Stimulated activated memory B cell treated with anti-CD40 and anti-IgM and Interleukin-4, amounts not matched to agents 10 μg/mL and 1 μg/mL and 100 μg/mL, for 72 hours (primary cell): ENCODE measurements at regions not wholly inside any gene's neighbourhood (a gene's known extent, or its start where the extent isn't known, plus 50 kb on each side); places are given as distances from the start of the nearest gene placed in this dataset.

Experiments
- ATAC-seq: fragments of 150-1000 bp; cut with Tn5 transposase; 2 replicates; pipeline ENCODE4 v1.10.0; 2021
- H3K27ac Mint-ChIP-seq: one replicate; pipeline ENCODE4 v1.8.0; 2022; ENCODE audit warnings: mild to moderate bottlenecking, mixed read lengths
- H3K27me3 Mint-ChIP-seq: one replicate; pipeline ENCODE4 v1.8.0; 2022; ENCODE audit warnings: mixed read lengths
- H3K36me3 Mint-ChIP-seq: one replicate; pipeline ENCODE4 v1.8.0; 2022; ENCODE audit warnings: mixed read lengths
- H3K4me1 Mint-ChIP-seq: one replicate; pipeline ENCODE4 v1.8.0; 2022; ENCODE audit warnings: mixed read lengths
- H3K4me3 Mint-ChIP-seq: one replicate; pipeline ENCODE4 v1.8.0; 2022; ENCODE audit warnings: mild to moderate bottlenecking, moderate library complexity, mixed read lengths
- H3K9me3 Mint-ChIP-seq: one replicate; pipeline ENCODE4 v1.8.0; 2022; ENCODE audit warnings: mixed read lengths

DNA sequence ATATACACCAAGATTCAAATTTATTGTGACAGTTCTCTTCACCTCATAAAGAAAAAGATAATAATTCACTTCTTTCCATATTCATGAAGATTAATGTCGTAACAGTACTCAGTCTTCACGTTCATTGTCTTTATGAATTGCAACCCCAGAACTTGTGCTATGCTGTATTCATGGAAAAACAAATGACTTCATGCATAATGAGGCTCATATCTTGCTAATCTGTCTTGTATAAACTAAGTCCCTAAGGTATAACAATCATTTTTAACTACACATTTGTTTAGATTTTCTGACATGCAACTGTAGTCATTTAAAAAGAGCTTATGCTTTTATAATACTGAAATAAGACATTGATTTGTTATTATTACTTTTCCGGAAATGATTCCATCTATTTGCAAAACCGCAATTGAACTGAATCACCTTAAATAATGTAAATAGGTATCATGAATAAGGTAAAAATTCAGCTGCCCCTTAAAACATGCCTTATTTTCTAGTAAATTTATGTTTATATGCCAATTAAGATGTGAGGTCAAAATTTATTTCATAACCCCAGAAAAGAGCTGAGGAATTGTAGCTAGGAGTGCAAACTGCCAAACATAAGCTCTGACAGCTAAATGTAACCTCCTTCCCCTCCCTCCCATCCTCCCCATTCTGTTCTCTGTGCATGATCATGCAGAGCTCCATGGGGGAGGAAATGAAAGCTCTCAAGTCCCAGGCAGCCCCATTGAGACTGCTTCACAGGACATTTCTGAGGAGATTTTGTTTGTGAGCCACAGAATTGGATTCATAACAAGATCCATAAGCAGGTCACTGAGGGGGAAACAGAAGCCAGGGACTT is 301.6 kb downstream of the ATP23 start:
- Mint-ChIP-seq H3K27me3 (no peaks in the 10 kb centered on the region), H3K9me3 (peaks cover 3% of the 10 kb centered on the region), H3K4me1 (no peaks in the 10 kb centered on the region), H3K4me3 (no peak overlapping the region), H3K36me3 (no peaks in the 10 kb centered on the region), H3K27ac (no peak overlapping the region)
- ATAC-seq = no peak

DNA sequence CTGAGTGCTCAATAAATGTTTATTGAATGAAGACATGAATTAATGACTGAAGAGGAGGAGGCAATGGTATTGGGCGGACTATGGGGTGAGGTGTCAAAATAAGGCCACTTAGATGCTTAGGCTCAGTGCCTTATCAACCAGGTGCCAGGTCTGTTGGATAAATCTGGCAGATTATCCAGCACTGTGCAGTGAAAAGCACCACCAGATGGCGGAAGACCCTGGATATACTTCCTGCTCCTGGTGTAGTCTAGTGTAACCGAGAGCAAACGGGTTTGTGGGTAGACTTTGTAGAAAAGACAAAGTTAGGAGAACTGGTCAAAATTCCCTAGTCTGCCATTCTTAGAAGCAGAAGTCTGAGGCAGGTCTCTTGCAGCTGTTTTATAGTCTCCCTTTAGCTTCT is 306.3 kb downstream of the ATP23 start:
- ATAC-seq = no peak
- H3K27ac Mint-ChIP-seq = no peak overlapping the region
- no peaks in the 10 kb centered on the region for H3K36me3 Mint-ChIP-seq
- peaks cover 3% of the 10 kb centered on the region for H3K9me3 Mint-ChIP-seq
- no peak overlapping the region for H3K4me3 Mint-ChIP-seq
- no peaks in the 10 kb centered on the region for H3K27me3 Mint-ChIP-seq
- H3K4me1 Mint-ChIP-seq = no peaks in the 10 kb centered on the region

DNA sequence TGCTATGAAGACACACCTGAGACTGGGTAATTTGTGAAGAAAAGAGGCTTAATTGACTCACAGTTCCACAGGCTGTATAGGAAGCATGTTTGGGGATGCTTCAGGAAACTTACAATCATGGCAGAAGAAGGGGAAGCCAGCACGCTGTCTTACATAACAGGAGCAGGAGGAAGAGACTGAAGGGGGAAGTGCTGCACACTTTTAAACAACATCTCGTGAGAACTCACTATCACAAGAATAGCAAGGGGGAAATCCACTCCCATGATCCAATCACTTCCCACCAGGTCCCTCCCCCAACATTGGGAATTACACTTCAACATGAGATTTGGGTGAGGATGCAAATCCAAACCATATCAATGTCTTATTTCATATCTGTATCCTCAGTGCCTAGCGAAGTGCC is 307.2 kb downstream of the ATP23 start:
- no peak overlapping the region for H3K27ac Mint-ChIP-seq
- H3K4me3 Mint-ChIP-seq = no peak overlapping the region
- no peaks in the 10 kb centered on the region for H3K27me3 Mint-ChIP-seq
- H3K36me3 Mint-ChIP-seq = no peaks in the 10 kb centered on the region
- H3K4me1 Mint-ChIP-seq = no peaks in the 10 kb centered on the region
- no peak for ATAC-seq
- H3K9me3 Mint-ChIP-seq = peaks cover 3% of the 10 kb centered on the region

DNA sequence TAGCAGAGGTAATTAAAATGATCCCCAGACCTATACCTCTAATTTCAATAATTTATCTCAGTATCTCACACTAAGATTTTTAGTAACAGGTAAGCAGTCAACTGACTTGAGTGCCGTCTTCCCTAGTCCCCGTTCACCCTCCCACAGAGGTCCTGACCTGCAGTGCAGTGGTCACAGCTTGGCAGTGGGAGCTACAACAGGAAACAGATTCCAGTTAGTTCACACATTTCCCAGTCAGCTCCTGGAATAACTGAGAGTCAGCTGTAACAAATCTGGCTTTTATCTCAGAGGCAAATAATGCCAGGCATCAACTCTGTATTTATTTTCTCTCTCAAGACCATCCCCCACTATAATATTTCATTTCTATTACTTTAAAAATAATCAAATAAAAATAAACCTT is 308.2 kb downstream of the ATP23 start:
- Mint-ChIP-seq H3K4me3 (no peak overlapping the region), H3K36me3 (no peaks in the 10 kb centered on the region), H3K27ac (no peak overlapping the region), H3K4me1 (no peaks in the 10 kb centered on the region), H3K27me3 (no peaks in the 10 kb centered on the region), H3K9me3 (peaks cover 3% of the 10 kb centered on the region)
- no peak for ATAC-seq

DNA sequence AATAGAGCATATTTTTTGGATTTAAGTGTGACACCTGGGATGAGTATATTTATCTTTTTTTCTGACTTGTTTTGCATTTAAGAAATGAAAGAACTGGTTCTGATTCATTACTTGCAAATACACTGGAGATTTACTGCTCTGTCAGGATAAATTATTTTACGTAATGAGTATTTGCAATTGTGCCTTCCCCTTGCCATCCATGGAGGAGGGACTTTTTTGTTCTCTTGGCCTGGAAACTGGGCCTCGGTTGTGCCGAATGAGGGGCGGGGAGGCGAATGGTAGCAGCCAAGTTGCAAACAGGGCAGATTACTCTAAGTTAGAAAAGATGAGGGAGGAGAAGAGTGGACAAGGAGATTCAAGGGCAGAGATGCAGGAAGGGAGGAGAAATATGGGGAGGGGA is 308.7 kb downstream of the ATP23 start:
- H3K9me3 Mint-ChIP-seq = peaks cover 3% of the 10 kb centered on the region
- no peaks in the 10 kb centered on the region for H3K4me1 Mint-ChIP-seq
- no peaks in the 10 kb centered on the region for H3K27me3 Mint-ChIP-seq
- no peaks in the 10 kb centered on the region for H3K36me3 Mint-ChIP-seq
- no peak overlapping the region for H3K4me3 Mint-ChIP-seq
- H3K27ac Mint-ChIP-seq = no peak overlapping the region
- ATAC-seq = no peak

- no peak overlapping the region for H3K4me3 Mint-ChIP-seq
- no peak for ATAC-seq
- H3K9me3 Mint-ChIP-seq = no peaks in the 10 kb centered on the region
- H3K4me1 Mint-ChIP-seq = no peaks in the 10 kb centered on the region
- no peaks in the 10 kb centered on the region for H3K27me3 Mint-ChIP-seq
- H3K27ac Mint-ChIP-seq = no peak overlapping the region
- H3K36me3 Mint-ChIP-seq = no peaks in the 10 kb centered on the region
Observed at GRCh38 chr12:58252914-58253313, 311.5 kb downstream of the ATP23 start.

DNA sequence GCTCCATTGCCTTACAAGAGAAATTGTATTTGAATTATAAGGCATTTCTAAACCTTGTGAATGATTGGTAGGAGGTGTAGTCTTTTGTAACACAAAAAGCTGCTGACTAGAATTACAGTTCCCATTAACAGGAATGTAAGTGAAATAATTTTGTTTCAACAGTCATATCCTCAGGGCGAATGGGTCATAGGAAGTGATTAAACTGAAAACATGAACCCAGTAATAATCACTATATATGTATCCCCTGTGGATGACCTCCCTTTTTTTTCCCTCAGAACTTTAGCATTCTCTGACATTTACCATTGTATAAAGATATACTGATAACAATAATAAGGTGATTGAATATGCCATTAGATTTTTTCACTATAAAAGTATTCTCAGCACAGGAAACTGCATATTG is 312.3 kb downstream of the ATP23 start:
- Mint-ChIP-seq H3K4me1 (no peaks in the 10 kb centered on the region), H3K9me3 (no peaks in the 10 kb centered on the region), H3K27me3 (no peaks in the 10 kb centered on the region)

GRCh38 chr12:58254463-58255100 is 313.2 kb downstream of the ATP23 start:
- no peaks in the 10 kb centered on the region for H3K27me3 Mint-ChIP-seq

More for the DNA sequence above, 312.3 kb downstream of the ATP23 start:
- Mint-ChIP-seq H3K27ac (no peak overlapping the region), H3K4me3 (no peak overlapping the region), H3K36me3 (no peaks in the 10 kb centered on the region)
- ATAC-seq = no peak

GRCh38 chr12:58262796-58263195 is 321.4 kb downstream of the ATP23 start:
- no peak for ATAC-seq
- no peaks in the 10 kb centered on the region for H3K4me1 Mint-ChIP-seq
- H3K36me3 Mint-ChIP-seq = no peaks in the 10 kb centered on the region
- H3K9me3 Mint-ChIP-seq = peaks cover 7% of the 10 kb centered on the region
- no peaks in the 10 kb centered on the region for H3K27me3 Mint-ChIP-seq
- no peak overlapping the region for H3K4me3 Mint-ChIP-seq
- H3K27ac Mint-ChIP-seq = no peak overlapping the region

More at GRCh38 chr12:58254463-58255100, 313.2 kb downstream of the ATP23 start:
- H3K27ac Mint-ChIP-seq = no peak overlapping the region
- no peaks in the 10 kb centered on the region for H3K9me3 Mint-ChIP-seq
- no peak for ATAC-seq
- no peaks in the 10 kb centered on the region for H3K4me1 Mint-ChIP-seq
- H3K4me3 Mint-ChIP-seq = no peak overlapping the region
- no peaks in the 10 kb centered on the region for H3K36me3 Mint-ChIP-seq

DNA sequence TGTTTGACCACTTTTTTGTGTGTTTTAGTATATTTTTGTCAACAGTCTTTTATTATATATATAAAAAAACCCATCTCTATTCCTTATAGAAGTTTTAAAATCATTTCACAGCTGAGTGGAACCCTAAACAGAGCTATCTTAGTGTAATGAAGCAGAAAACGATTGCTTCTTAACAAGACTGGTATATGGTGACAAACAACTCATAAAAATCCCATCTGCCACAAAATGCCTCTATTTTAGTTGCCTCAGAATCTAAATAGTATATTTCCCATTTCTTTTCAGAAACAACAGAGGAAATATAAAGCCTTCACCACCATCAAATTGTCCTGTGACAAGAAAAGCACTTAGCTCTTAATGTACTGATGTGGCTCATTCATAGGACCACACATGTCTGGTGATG is 322.4 kb downstream of the ATP23 start:
- Mint-ChIP-seq H3K4me1 (no peaks in the 10 kb centered on the region), H3K36me3 (no peaks in the 10 kb centered on the region), H3K27ac (no peak overlapping the region), H3K9me3 (peaks cover 7% of the 10 kb centered on the region), H3K4me3 (no peak overlapping the region), H3K27me3 (peaks cover 3% of the 10 kb centered on the region)
- ATAC-seq = no peak

DNA sequence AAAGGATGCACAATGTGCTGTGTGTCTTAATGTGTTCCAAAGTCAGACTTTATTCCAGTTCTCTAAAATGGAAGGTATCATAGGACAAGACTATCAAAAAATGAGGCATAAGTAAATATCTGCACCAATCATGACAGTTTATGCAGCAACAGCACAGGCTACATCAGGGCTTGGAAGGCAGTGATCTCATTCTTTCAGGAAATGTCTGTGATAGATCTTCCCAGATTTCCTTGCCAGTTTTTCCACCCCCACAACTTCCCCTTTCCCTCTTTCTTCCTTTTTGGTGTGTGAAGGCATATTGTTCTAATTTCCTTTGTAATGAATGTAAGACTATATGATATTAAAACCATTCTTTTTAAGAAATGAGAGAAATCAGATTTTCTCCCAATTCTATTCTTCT is 326.7 kb downstream of the ATP23 start:
- ATAC-seq = no peak
- H3K36me3 Mint-ChIP-seq = no peaks in the 10 kb centered on the region

DNA sequence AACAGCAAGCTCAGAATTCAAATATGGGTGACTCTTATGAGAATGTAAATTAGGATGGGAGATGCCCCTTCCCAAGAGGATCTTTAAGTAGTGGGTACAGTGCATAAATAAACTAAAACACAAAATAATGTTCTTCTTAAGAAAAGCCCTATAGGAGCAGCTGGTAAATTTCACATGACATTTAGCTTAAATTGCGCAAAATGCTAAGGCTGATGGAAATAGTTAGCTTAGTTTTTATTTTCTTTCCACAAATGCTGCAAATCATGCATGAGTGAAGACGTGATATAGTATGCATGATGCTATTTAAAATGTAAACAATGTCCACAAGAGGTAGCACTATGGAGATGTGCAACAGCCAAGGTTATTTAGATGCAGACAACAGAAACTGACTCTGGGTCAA is 328.1 kb downstream of the ATP23 start:
- no peak overlapping the region for H3K4me3 Mint-ChIP-seq
- no peaks in the 10 kb centered on the region for H3K36me3 Mint-ChIP-seq
- H3K27ac Mint-ChIP-seq = no peak overlapping the region
- H3K4me1 Mint-ChIP-seq = no peaks in the 10 kb centered on the region
- H3K9me3 Mint-ChIP-seq = peaks cover 7% of the 10 kb centered on the region
- peaks cover 9% of the 10 kb centered on the region for H3K27me3 Mint-ChIP-seq
- no peak for ATAC-seq

More for the DNA sequence above, 326.7 kb downstream of the ATP23 start:
- peaks cover 9% of the 10 kb centered on the region for H3K27me3 Mint-ChIP-seq
- peaks cover 7% of the 10 kb centered on the region for H3K9me3 Mint-ChIP-seq
- H3K4me1 Mint-ChIP-seq = no peaks in the 10 kb centered on the region
- no peak overlapping the region for H3K4me3 Mint-ChIP-seq
- no peak overlapping the region for H3K27ac Mint-ChIP-seq

- no peak for ATAC-seq
- Mint-ChIP-seq H3K9me3 (peaks cover 10% of the 10 kb centered on the region), H3K4me3 (no peak overlapping the region), H3K4me1 (no peaks in the 10 kb centered on the region), H3K27me3 (peaks cover 9% of the 10 kb centered on the region), H3K27ac (no peak overlapping the region), H3K36me3 (no peaks in the 10 kb centered on the region)
Observed at GRCh38 chr12:58270966-58271705, 329.8 kb downstream of the ATP23 start.

DNA sequence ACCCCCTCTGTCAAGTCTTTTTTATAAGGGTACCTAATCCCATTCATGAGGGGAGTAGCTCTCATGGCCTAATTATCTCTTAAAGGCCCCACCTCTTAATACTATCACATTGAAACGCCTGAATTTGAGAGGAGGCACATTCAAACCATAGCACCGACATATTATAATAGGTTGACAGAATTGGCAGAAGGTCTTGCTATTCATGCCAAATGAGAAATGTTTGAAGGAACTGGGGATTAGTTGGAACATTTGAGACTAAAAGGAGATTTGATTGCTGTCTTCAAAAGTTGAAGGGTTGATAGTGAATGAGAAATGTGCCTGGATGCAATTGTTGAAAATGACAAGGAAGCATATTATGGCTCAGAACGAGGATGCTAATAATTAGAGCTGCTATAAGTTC is 331.1 kb downstream of the ATP23 start:
- Mint-ChIP-seq H3K27ac (no peak overlapping the region), H3K4me1 (no peaks in the 10 kb centered on the region), H3K9me3 (peaks cover 17% of the 10 kb centered on the region), H3K4me3 (no peak overlapping the region), H3K27me3 (peaks cover 9% of the 10 kb centered on the region), H3K36me3 (no peaks in the 10 kb centered on the region)
- no peak for ATAC-seq

DNA sequence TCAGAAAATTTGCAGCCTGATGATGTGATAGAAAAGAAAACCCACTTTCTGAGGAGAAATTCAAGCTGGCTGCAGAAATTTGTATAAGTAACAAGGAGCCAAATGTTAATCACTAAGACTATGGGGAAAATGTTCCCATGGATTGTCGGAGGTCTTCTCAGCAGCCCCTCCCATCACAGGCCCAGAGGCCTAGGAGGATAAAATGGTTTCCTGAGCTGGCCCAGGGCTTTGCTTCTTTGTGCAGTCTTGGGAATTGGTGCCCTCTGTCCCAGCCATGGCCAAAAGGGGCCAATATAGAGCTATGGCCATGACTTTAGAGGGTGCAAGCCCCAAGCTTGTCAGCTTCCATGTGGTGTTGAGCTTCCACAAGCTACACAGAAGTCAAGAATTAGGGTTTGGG is 335.9 kb downstream of the ATP23 start:
- Mint-ChIP-seq H3K9me3 (peaks cover 29% of the 10 kb centered on the region), H3K36me3 (no peaks in the 10 kb centered on the region), H3K27me3 (no peaks in the 10 kb centered on the region), H3K27ac (no peak overlapping the region), H3K4me3 (no peak overlapping the region), H3K4me1 (no peaks in the 10 kb centered on the region)
- no peak for ATAC-seq
